Stimulated activated memory B cell treated with anti-CD40 and anti-IgM and Interleukin-4, amounts not matched to agents 10 μg/mL and 1 μg/mL and 100 μg/mL, for 72 hours (primary cell): ENCODE measurements at regions not wholly inside any gene's neighbourhood (a gene's known extent, or its start where the extent isn't known, plus 50 kb on each side); places are given as distances from the start of the nearest gene placed in this dataset.
"Not testable (repeated sequence)": the region's sequence is repeated elsewhere in the genome, so short reads cannot be mapped to it uniquely, and the experiment has no call there.

Experiments used
- ATAC-seq: fragments of 150-1000 bp; cut with Tn5 transposase; 2 replicates; pipeline ENCODE4 v1.10.0; 2021
- H3K27ac Mint-ChIP-seq: one replicate; pipeline ENCODE4 v1.8.0; 2022; ENCODE audit warnings: mild to moderate bottlenecking, mixed read lengths
- H3K27me3 Mint-ChIP-seq: one replicate; pipeline ENCODE4 v1.8.0; 2022; ENCODE audit warnings: mixed read lengths
- H3K36me3 Mint-ChIP-seq: one replicate; pipeline ENCODE4 v1.8.0; 2022; ENCODE audit warnings: mixed read lengths
- H3K4me1 Mint-ChIP-seq: one replicate; pipeline ENCODE4 v1.8.0; 2022; ENCODE audit warnings: mixed read lengths
- H3K4me3 Mint-ChIP-seq: one replicate; pipeline ENCODE4 v1.8.0; 2022; ENCODE audit warnings: mild to moderate bottlenecking, moderate library complexity, mixed read lengths
- H3K9me3 Mint-ChIP-seq: one replicate; pipeline ENCODE4 v1.8.0; 2022; ENCODE audit warnings: mixed read lengths

GRCh38 chrX:131675596-131676194 lies 131.8 kb downstream of the OR13H1 start:
- H3K4me3 Mint-ChIP-seq, result no peak overlapping the region

GRCh38 chrX:131677655-131678628 lies 134.1 kb downstream of the OR13H1 start:
- no peaks in the 10 kb centered on the region for H3K9me3 Mint-ChIP-seq
- no peaks in the 10 kb centered on the region for H3K27me3 Mint-ChIP-seq
- no peak overlapping the region for H3K4me3 Mint-ChIP-seq
- ATAC-seq, result peak; percentile 34
- H3K4me1 Mint-ChIP-seq, result no peaks in the 10 kb centered on the region
- H3K36me3 Mint-ChIP-seq, result no peaks in the 10 kb centered on the region
- H3K27ac Mint-ChIP-seq, result no peak overlapping the region

More at GRCh38 chrX:131675596-131676194, 131.8 kb downstream of the OR13H1 start:
- Mint-ChIP-seq H3K9me3 (no peaks in the 10 kb centered on the region), H3K36me3 (no peaks in the 10 kb centered on the region), H3K27me3 (no peaks in the 10 kb centered on the region), H3K27ac (no peak overlapping the region), H3K4me1 (no peaks in the 10 kb centered on the region)
- ATAC-seq, result no peak

- not testable (repeated sequence) for H3K4me3 Mint-ChIP-seq, H3K9me3 Mint-ChIP-seq, ATAC-seq, H3K4me1 Mint-ChIP-seq, H3K27me3 Mint-ChIP-seq, H3K27ac Mint-ChIP-seq, H3K36me3 Mint-ChIP-seq
Measured at GRCh38 chrX:131682735-131683134, 138.9 kb downstream of the OR13H1 start.

GRCh38 chrX:131693359-131693758 lies 149.5 kb downstream of the OR13H1 start:
- ATAC-seq, result no peak
- Mint-ChIP-seq H3K27me3 (no peaks in the 10 kb centered on the region), H3K27ac (no peak overlapping the region), H3K36me3 (no peaks in the 10 kb centered on the region), H3K4me3 (no peak overlapping the region), H3K4me1 (no peaks in the 10 kb centered on the region), H3K9me3 (no peaks in the 10 kb centered on the region)

- not testable (repeated sequence) for H3K4me3 Mint-ChIP-seq, H3K4me1 Mint-ChIP-seq, H3K27me3 Mint-ChIP-seq, H3K36me3 Mint-ChIP-seq, H3K9me3 Mint-ChIP-seq, H3K27ac Mint-ChIP-seq, ATAC-seq
Measured at GRCh38 chrX:131696989-131697388, 153.1 kb downstream of the OR13H1 start.

- no peak overlapping the region for H3K4me3 Mint-ChIP-seq
- H3K27ac Mint-ChIP-seq, result no peak overlapping the region
Measured at GRCh38 chrX:131703646-131704045, 159.8 kb downstream of the OR13H1 start.

GRCh38 chrX:131704136-131704695 lies 160.3 kb downstream of the OR13H1 start:
- Mint-ChIP-seq H3K4me1 (no peaks in the 10 kb centered on the region), H3K27me3 (no peaks in the 10 kb centered on the region), H3K36me3 (no peaks in the 10 kb centered on the region), H3K9me3 (no peaks in the 10 kb centered on the region), H3K27ac (no peak overlapping the region), H3K4me3 (no peak overlapping the region)
- no peak for ATAC-seq

More at GRCh38 chrX:131703646-131704045, 159.8 kb downstream of the OR13H1 start:
- no peaks in the 10 kb centered on the region for H3K27me3 Mint-ChIP-seq
- no peaks in the 10 kb centered on the region for H3K9me3 Mint-ChIP-seq
- H3K4me1 Mint-ChIP-seq, result no peaks in the 10 kb centered on the region
- ATAC-seq, result no peak
- H3K36me3 Mint-ChIP-seq, result no peaks in the 10 kb centered on the region

GRCh38 chrX:131709553-131709952 lies 165.7 kb downstream of the OR13H1 start:
- Mint-ChIP-seq H3K36me3 (peaks cover 7% of the 10 kb centered on the region), H3K27me3 (no peaks in the 10 kb centered on the region), H3K27ac (no peak overlapping the region), H3K4me1 (no peaks in the 10 kb centered on the region), H3K9me3 (no peaks in the 10 kb centered on the region), H3K4me3 (no peak overlapping the region)
- ATAC-seq, result no peak

- Mint-ChIP-seq H3K27ac (no peak overlapping the region), H3K4me3 (no peak overlapping the region), H3K9me3 (no peaks in the 10 kb centered on the region), H3K27me3 (no peaks in the 10 kb centered on the region), H3K36me3 (peaks cover 7% of the 10 kb centered on the region), H3K4me1 (no peaks in the 10 kb centered on the region)
- no peak for ATAC-seq
Measured at GRCh38 chrX:131711478-131711867, 167.6 kb downstream of the OR13H1 start.

GRCh38 chrX:131723646-131724045 lies 179.8 kb downstream of the OR13H1 start:
- Mint-ChIP-seq H3K27ac (no peak overlapping the region), H3K27me3 (no peaks in the 10 kb centered on the region), H3K36me3 (no peaks in the 10 kb centered on the region), H3K4me3 (no peak overlapping the region), H3K9me3 (peaks cover 7% of the 10 kb centered on the region), H3K4me1 (peaks cover 6% of the 10 kb centered on the region)
- ATAC-seq, result no peak

- Mint-ChIP-seq H3K9me3 (peaks cover 7% of the 10 kb centered on the region), H3K27ac (peak overlapping the region; percentile 5), H3K4me1 (peaks cover 6% of the 10 kb centered on the region), H3K36me3 (no peaks in the 10 kb centered on the region), H3K27me3 (no peaks in the 10 kb centered on the region), H3K4me3 (no peak overlapping the region)
- ATAC-seq, result no peak
Measured at GRCh38 chrX:131724292-131724691, 180.4 kb downstream of the OR13H1 start.

- ATAC-seq, result peak; percentile 54
- Mint-ChIP-seq H3K4me1 (peaks cover 6% of the 10 kb centered on the region), H3K27ac (peak overlapping the region; percentile 5), H3K9me3 (peaks cover 7% of the 10 kb centered on the region), H3K27me3 (no peaks in the 10 kb centered on the region), H3K36me3 (no peaks in the 10 kb centered on the region), H3K4me3 (no peak overlapping the region)
Measured at GRCh38 chrX:131725001-131725654, 181.3 kb downstream of the OR13H1 start.

- Mint-ChIP-seq H3K4me1 (peaks cover 6% of the 10 kb centered on the region), H3K27me3 (no peaks in the 10 kb centered on the region), H3K27ac (no peak overlapping the region), H3K9me3 (peaks cover 4% of the 10 kb centered on the region), H3K36me3 (no peaks in the 10 kb centered on the region), H3K4me3 (no peak overlapping the region)
- no peak for ATAC-seq
Measured at GRCh38 chrX:131727778-131728177, 183.9 kb downstream of the OR13H1 start.

GRCh38 chrX:131728295-131729145 lies 184.6 kb downstream of the OR13H1 start:
- peaks cover 6% of the 10 kb centered on the region for H3K4me1 Mint-ChIP-seq
- H3K36me3 Mint-ChIP-seq, result no peaks in the 10 kb centered on the region
- ATAC-seq, result no peak
- no peaks in the 10 kb centered on the region for H3K27me3 Mint-ChIP-seq
- H3K9me3 Mint-ChIP-seq, result peaks cover 4% of the 10 kb centered on the region
- H3K4me3 Mint-ChIP-seq, result no peak overlapping the region
- no peak overlapping the region for H3K27ac Mint-ChIP-seq
